ENCODE measurements at regions not wholly inside any gene's neighbourhood (a gene's known extent, or its start where the extent isn't known, plus 50 kb on each side); places are given as distances from the start of the nearest gene placed in this dataset.

GRCh38 chr5:30933599-30933998 is 259.9 kb upstream of the CDH6 start:
- H3K79me2 ChIP-seq (ENCODE audit: insufficient read depth, low read length), result no peaks in the 10 kb centered on the region
- no peak overlapping the region for H2AFZ ChIP-seq (ENCODE audit: low read depth, low read length)
- no peak for ATAC-seq (ENCODE audit: insufficient read depth, low read depth)
- no peak overlapping the region for H3K4me3 ChIP-seq (ENCODE audit: low read depth in 1 of 2, low read length in 2 of 2)
- no peaks in the 10 kb centered on the region for H3K36me3 ChIP-seq (ENCODE audit: insufficient read depth, low read length)
- H3K27me3 ChIP-seq (ENCODE audit: insufficient read depth, low read length, poor library complexity), result no peaks in the 10 kb centered on the region
- no peaks in the 10 kb centered on the region for H4K20me1 ChIP-seq (ENCODE audit: insufficient read depth, low read length)
- H3K9ac ChIP-seq (ENCODE audit: low read depth, low read length), result no peak overlapping the region
- DNase-seq, result no peak
- no peak overlapping the region for H3K27ac ChIP-seq (ENCODE audit: low read length)
- TF ChIP-seq CTCF (IDR thresholded peaks at IDR 0.05; ENCODE audit: borderline replicate concordance, extremely low read depth, low read length, poor library complexity, severe bottlenecking) (no peak), EZH2 (IDR thresholded peaks at IDR 0.05; ENCODE audit: borderline replicate concordance, low read depth, low read length, severe bottlenecking) (no peak)
- H3K4me1 ChIP-seq (ENCODE audit: insufficient read depth, low read length), result no peaks in the 10 kb centered on the region
- no peak overlapping the region for H3K4me2 ChIP-seq (ENCODE audit: insufficient read depth, low read length)
- no peaks in the 10 kb centered on the region for H3K9me3 ChIP-seq (ENCODE audit: insufficient read depth, low read length, severe bottlenecking)

GRCh38 chr5:30932273-30933017 is 261.0 kb upstream of the CDH6 start:
- TF ChIP-seq EZH2 (IDR thresholded peaks at IDR 0.05; ENCODE audit: borderline replicate concordance, low read depth, low read length, severe bottlenecking) (no peak), CTCF (IDR thresholded peaks at IDR 0.05; ENCODE audit: borderline replicate concordance, extremely low read depth, low read length, poor library complexity, severe bottlenecking) (no peak)
- DNase-seq (no peak), ATAC-seq (ENCODE audit: insufficient read depth, low read depth) (no peak)
- no peaks in the 10 kb centered on the region for H3K27me3 ChIP-seq (ENCODE audit: insufficient read depth, low read length, poor library complexity)
- no peaks in the 10 kb centered on the region for H3K4me1 ChIP-seq (ENCODE audit: insufficient read depth, low read length)
- no peak overlapping the region for H3K9ac ChIP-seq (ENCODE audit: low read depth, low read length)
- no peak overlapping the region for H2AFZ ChIP-seq (ENCODE audit: low read depth, low read length)
- no peaks in the 10 kb centered on the region for H4K20me1 ChIP-seq (ENCODE audit: insufficient read depth, low read length)
- no peaks in the 10 kb centered on the region for H3K36me3 ChIP-seq (ENCODE audit: insufficient read depth, low read length)
- no peak overlapping the region for H3K4me3 ChIP-seq (ENCODE audit: low read depth in 1 of 2, low read length in 2 of 2)
- H3K9me3 ChIP-seq (ENCODE audit: insufficient read depth, low read length, severe bottlenecking), result no peaks in the 10 kb centered on the region
- H3K27ac ChIP-seq (ENCODE audit: low read length), result no peak overlapping the region
- H3K4me2 ChIP-seq (ENCODE audit: insufficient read depth, low read length), result no peak overlapping the region
- H3K79me2 ChIP-seq (ENCODE audit: insufficient read depth, low read length), result no peaks in the 10 kb centered on the region

GRCh38 chr5:30930736-30931135 is 262.8 kb upstream of the CDH6 start:
- no peaks in the 10 kb centered on the region for H4K20me1 ChIP-seq (ENCODE audit: insufficient read depth, low read length)
- no peaks in the 10 kb centered on the region for H3K27me3 ChIP-seq (ENCODE audit: insufficient read depth, low read length, poor library complexity)
- H3K4me1 ChIP-seq (ENCODE audit: insufficient read depth, low read length), result no peaks in the 10 kb centered on the region
- no peak overlapping the region for H3K4me3 ChIP-seq (ENCODE audit: low read depth in 1 of 2, low read length in 2 of 2)
- H3K27ac ChIP-seq (ENCODE audit: low read length), result no peak overlapping the region
- no peaks in the 10 kb centered on the region for H3K36me3 ChIP-seq (ENCODE audit: insufficient read depth, low read length)
- no peak overlapping the region for H3K4me2 ChIP-seq (ENCODE audit: insufficient read depth, low read length)
- no peak for DNase-seq
- no peaks in the 10 kb centered on the region for H3K79me2 ChIP-seq (ENCODE audit: insufficient read depth, low read length)
- H3K9me3 ChIP-seq (ENCODE audit: insufficient read depth, low read length, severe bottlenecking), result no peaks in the 10 kb centered on the region
- no peak overlapping the region for H3K9ac ChIP-seq (ENCODE audit: low read depth, low read length)
- H2AFZ ChIP-seq (ENCODE audit: low read depth, low read length), result no peak overlapping the region
- ATAC-seq (ENCODE audit: insufficient read depth, low read depth), result no peak
- no peak for TF ChIP-seq CTCF (IDR thresholded peaks at IDR 0.05; ENCODE audit: borderline replicate concordance, extremely low read depth, low read length, poor library complexity, severe bottlenecking)
- TF ChIP-seq EZH2 (IDR thresholded peaks at IDR 0.05; ENCODE audit: borderline replicate concordance, low read depth, low read length, severe bottlenecking), result no peak

All from DND-41 (cell line).